ENCODE measurements at regions not wholly inside any gene's neighbourhood (a gene's known extent, or its start where the extent isn't known, plus 50 kb on each side); places are given as distances from the start of the nearest gene placed in this dataset.

DNA sequence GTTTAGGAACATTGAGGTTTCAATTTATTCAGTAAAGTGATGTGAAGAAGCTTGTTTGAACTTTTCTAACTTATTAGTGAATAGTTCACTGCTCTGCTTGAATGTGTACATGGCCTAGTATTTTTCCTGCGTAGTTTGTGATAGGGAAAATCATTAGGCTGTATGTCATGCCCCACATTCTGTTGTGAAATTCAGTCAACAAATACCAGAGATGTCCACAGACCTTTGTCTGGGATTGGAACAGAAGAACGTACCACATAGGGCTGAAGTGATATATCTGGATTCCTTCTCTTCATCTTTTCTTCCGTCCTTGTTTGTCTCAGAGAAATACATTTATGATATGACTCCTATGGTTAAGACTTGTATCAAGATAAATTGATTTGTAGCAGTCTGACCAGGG lies 88.8 kb upstream of the PLS3 start:
- Mint-ChIP-seq H3K9me3 (ENCODE audit: unreplicated experiment) (no peaks in the 10 kb centered on the region), H3K27ac (ENCODE audit: unreplicated experiment) (no peak overlapping the region), H3K36me3 (ENCODE audit: unreplicated experiment) (no peaks in the 10 kb centered on the region), H3K27me3 (ENCODE audit: unreplicated experiment) (no peaks in the 10 kb centered on the region), H3K4me3 (ENCODE audit: unreplicated experiment) (no peak overlapping the region), H3K4me1 (ENCODE audit: low read depth, unreplicated experiment) (no peaks in the 10 kb centered on the region)
- TF ChIP-seq, protein P1, sequence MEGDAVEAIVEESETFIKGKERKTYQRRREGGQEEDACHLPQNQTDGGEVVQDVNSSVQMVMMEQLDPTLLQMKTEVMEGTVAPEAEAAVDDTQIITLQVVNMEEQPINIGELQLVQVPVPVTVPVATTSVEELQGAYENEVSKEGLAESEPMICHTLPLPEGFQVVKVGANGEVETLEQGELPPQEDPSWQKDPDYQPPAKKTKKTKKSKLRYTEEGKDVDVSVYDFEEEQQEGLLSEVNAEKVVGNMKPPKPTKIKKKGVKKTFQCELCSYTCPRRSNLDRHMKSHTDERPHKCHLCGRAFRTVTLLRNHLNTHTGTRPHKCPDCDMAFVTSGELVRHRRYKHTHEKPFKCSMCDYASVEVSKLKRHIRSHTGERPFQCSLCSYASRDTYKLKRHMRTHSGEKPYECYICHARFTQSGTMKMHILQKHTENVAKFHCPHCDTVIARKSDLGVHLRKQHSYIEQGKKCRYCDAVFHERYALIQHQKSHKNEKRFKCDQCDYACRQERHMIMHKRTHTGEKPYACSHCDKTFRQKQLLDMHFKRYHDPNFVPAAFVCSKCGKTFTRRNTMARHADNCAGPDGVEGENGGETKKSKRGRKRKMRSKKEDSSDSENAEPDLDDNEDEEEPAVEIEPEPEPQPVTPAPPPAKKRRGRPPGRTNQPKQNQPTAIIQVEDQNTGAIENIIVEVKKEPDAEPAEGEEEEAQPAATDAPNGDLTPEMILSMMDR (IDR thresholded peaks at IDR 0.05; ENCODE audit: partially characterized antibody, unreplicated experiment): no peak
- DNase-seq: no peak

DNA sequence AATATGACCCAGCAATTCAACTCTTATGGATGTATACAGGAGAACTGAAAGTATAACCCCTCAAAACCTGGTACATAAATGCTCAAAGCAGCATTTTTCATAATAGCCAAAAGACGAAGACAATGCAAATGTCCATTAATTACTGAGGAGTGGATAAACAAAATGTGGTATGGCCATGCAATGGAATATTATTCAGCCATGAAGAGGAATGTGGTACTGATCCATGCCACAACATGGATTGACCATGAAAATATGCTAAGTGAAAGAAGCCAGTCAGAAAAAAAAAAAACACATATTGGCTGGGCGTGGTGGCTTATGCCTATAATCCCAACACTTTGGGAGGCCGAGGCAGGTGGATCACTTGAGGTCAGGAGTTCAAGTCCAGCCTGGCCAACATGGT lies 74.5 kb upstream of the PLS3 start:
- H3K36me3 Mint-ChIP-seq (ENCODE audit: unreplicated experiment): no peaks in the 10 kb centered on the region
- no peak overlapping the region for H3K27ac Mint-ChIP-seq (ENCODE audit: unreplicated experiment)
- H3K9me3 Mint-ChIP-seq (ENCODE audit: unreplicated experiment): peaks cover 1% of the 10 kb centered on the region
- TF ChIP-seq, protein P1 (IDR thresholded peaks at IDR 0.05; ENCODE audit: partially characterized antibody, unreplicated experiment): no peak
- peaks cover 1% of the 10 kb centered on the region for H3K4me1 Mint-ChIP-seq (ENCODE audit: low read depth, unreplicated experiment)
- DNase-seq: no peak
- no peaks in the 10 kb centered on the region for H3K27me3 Mint-ChIP-seq (ENCODE audit: unreplicated experiment)
- no peak overlapping the region for H3K4me3 Mint-ChIP-seq (ENCODE audit: unreplicated experiment)

DNA sequence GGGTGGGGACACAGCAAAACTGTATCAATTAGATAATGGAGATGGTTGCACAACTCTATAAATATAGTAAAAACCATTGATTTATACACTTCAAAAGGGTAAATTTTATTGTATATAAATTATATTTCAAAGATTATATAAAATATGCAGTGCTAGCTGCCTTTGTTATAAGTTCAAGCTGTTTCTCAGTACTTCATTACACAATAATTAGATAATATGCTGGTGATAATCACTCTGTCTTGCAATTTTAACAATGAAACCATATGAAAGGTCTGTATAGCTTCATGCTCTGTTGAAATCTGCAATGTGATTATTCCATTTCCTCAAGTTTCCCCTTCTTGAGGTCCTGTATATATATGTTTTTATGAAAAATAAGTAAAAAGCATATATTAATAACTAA lies 73.4 kb upstream of the PLS3 start:
- no peak for DNase-seq
- peaks cover 1% of the 10 kb centered on the region for H3K9me3 Mint-ChIP-seq (ENCODE audit: unreplicated experiment)
- no peaks in the 10 kb centered on the region for H3K36me3 Mint-ChIP-seq (ENCODE audit: unreplicated experiment)
- no peak overlapping the region for H3K4me3 Mint-ChIP-seq (ENCODE audit: unreplicated experiment)
- H3K4me1 Mint-ChIP-seq (ENCODE audit: low read depth, unreplicated experiment): peaks cover 2% of the 10 kb centered on the region
- no peak overlapping the region for H3K27ac Mint-ChIP-seq (ENCODE audit: unreplicated experiment)
- TF ChIP-seq, protein P1 (IDR thresholded peaks at IDR 0.05; ENCODE audit: partially characterized antibody, unreplicated experiment): no peak
- no peaks in the 10 kb centered on the region for H3K27me3 Mint-ChIP-seq (ENCODE audit: unreplicated experiment)

DNA sequence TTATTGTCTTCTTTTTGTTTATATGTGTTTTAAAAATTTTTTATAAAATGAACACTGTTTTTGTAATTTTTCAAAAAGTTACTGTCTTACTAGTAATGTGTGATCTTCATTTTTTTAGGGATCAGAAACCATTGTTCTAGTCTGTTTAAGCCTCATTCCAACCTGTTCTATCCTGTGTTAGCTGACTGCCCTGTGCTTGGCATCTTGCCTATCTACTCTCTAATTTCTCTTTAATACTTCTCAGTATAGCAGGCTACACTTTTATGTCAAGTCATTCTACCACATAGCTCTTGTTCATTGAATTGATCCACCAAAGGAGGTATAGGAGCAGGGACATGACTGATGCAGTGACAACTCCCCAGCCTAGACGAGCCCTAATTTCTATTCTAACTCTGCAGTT lies 70.2 kb upstream of the PLS3 start:
- no peaks in the 10 kb centered on the region for H3K36me3 Mint-ChIP-seq (ENCODE audit: unreplicated experiment)
- TF ChIP-seq, protein P1 (IDR thresholded peaks at IDR 0.05; ENCODE audit: partially characterized antibody, unreplicated experiment): no peak
- no peaks in the 10 kb centered on the region for H3K27me3 Mint-ChIP-seq (ENCODE audit: unreplicated experiment)
- H3K4me1 Mint-ChIP-seq (ENCODE audit: low read depth, unreplicated experiment): peaks cover 8% of the 10 kb centered on the region
- no peak overlapping the region for H3K4me3 Mint-ChIP-seq (ENCODE audit: unreplicated experiment)
- H3K9me3 Mint-ChIP-seq (ENCODE audit: unreplicated experiment): no peaks in the 10 kb centered on the region
- no peak overlapping the region for H3K27ac Mint-ChIP-seq (ENCODE audit: unreplicated experiment)
- no peak for DNase-seq

DNA sequence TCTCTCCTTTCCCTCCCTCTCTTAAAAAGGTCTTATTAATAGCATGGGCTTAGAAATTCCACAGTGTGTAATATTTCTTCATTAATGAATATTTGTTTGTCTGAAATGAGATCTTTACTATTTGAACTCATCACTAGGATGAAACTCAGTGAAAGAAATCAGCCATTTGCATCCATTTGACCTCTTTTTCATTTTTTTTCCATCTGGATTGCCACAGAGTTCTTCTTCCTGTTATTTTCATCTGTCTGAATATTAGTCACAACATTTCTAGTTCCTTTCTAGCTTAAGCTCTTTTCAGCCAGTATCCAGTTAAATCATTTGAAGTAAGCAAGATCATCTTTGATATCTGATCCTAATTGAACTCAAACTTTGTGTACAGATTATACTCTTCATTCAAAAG lies 69.2 kb upstream of the PLS3 start:
- TF ChIP-seq, protein P1 (IDR thresholded peaks at IDR 0.05; ENCODE audit: partially characterized antibody, unreplicated experiment): no peak
- Mint-ChIP-seq H3K36me3 (ENCODE audit: unreplicated experiment) (no peaks in the 10 kb centered on the region), H3K4me1 (ENCODE audit: low read depth, unreplicated experiment) (peaks cover 10% of the 10 kb centered on the region), H3K9me3 (ENCODE audit: unreplicated experiment) (no peaks in the 10 kb centered on the region), H3K27me3 (ENCODE audit: unreplicated experiment) (no peaks in the 10 kb centered on the region), H3K27ac (ENCODE audit: unreplicated experiment) (no peak overlapping the region), H3K4me3 (ENCODE audit: unreplicated experiment) (no peak overlapping the region)
- DNase-seq: no peak

Data from glutamatergic neuron (in vitro differentiated cells).